ENCODE measurements at regions not wholly inside any gene's neighbourhood (a gene's known extent, or its start where the extent isn't known, plus 50 kb on each side); places are given as distances from the start of the nearest gene placed in this dataset.

DNA sequence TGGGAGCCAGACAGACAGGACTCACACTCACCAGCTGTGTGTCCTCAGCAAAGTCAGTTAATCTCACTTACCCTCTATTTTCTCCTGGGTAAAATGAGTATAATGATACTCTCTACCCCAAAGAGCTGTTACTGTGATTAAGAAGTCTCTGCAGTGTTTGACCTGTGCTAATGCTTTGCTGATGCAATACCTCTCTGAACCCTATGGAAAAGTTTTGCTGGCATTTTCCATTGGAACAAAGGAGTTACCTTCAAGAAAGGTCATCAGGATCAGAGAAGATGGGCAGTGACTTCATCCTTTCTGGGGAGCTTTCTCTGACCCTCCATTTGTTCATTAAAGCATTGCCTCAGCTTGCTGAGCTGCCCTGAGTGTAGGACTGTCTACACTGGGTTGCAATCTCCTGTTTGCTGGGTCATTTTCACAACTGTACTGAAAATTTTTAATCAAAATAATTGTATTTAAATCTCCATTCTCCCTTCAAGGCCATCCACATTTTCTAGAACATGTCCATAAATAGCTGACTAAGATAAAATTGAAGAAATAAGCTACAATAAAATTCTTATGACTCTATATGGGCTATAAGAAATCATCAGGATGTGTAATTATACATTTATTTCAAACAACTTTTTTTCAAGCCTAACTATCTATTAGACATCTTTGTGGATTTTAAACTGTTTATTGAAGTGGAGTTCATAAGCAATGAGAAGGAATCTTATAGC is 272.8 kb upstream of the CPEB2 start:
- no peak for TF ChIP-seq EZH2 (IDR thresholded peaks at IDR 0.05; ENCODE audit: low read length)
- TF ChIP-seq, protein P1, sequence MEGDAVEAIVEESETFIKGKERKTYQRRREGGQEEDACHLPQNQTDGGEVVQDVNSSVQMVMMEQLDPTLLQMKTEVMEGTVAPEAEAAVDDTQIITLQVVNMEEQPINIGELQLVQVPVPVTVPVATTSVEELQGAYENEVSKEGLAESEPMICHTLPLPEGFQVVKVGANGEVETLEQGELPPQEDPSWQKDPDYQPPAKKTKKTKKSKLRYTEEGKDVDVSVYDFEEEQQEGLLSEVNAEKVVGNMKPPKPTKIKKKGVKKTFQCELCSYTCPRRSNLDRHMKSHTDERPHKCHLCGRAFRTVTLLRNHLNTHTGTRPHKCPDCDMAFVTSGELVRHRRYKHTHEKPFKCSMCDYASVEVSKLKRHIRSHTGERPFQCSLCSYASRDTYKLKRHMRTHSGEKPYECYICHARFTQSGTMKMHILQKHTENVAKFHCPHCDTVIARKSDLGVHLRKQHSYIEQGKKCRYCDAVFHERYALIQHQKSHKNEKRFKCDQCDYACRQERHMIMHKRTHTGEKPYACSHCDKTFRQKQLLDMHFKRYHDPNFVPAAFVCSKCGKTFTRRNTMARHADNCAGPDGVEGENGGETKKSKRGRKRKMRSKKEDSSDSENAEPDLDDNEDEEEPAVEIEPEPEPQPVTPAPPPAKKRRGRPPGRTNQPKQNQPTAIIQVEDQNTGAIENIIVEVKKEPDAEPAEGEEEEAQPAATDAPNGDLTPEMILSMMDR (optimal IDR thresholded peaks at IDR 0.05 in 1 of 3, IDR thresholded peaks at IDR 0.05 in 1 of 3, conservative IDR thresholded peaks at IDR 0.05 in 1 of 3; ENCODE audit: extremely low read depth in 1 of 3, insufficient read depth in 2 of 3, low read length in 3 of 3), result no peak
- Histone ChIP-seq H4K20me1 (ENCODE audit: control insufficient read depth, extremely low read depth, insufficient read depth, low read length) (no peaks in the 10 kb centered on the region), H2AFZ (ENCODE audit: control insufficient read depth, low read length) (no peak overlapping the region), H3K4me3 (ENCODE audit: control insufficient read depth in 2 of 3, extremely low read depth in 1 of 3, insufficient read depth in 2 of 3, low read depth in 1 of 3, low read length in 3 of 3) (no peak overlapping the region), H3K4me2 (ENCODE audit: control insufficient read depth, extremely low read depth, insufficient read depth, low read depth, low read length) (no peak overlapping the region), H3K9me3 (ENCODE audit: control insufficient read depth, low read depth, low read length) (no peaks in the 10 kb centered on the region), H3K36me3 (ENCODE audit: control insufficient read depth in 2 of 2, extremely low read depth in 1 of 2, insufficient read depth in 2 of 2, low read length in 2 of 2) (no peaks in the 10 kb centered on the region), H3K79me2 (ENCODE audit: control insufficient read depth, insufficient read depth, low read length) (no peaks in the 10 kb centered on the region), H3K4me1 (ENCODE audit: control insufficient read depth, extremely low read depth, insufficient read depth, low read length) (peaks cover 9% of the 10 kb centered on the region), H3K9me1 (ENCODE audit: control insufficient read depth, extremely low read depth, insufficient read depth, low read length) (no peaks in the 10 kb centered on the region), H3K27ac (ENCODE audit: control insufficient read depth, insufficient read depth, low read length) (no peak overlapping the region), H3K9ac (ENCODE audit: control insufficient read depth, extremely low read depth, insufficient read depth, low read length) (no peak overlapping the region), H3K27me3 (ENCODE audit: control insufficient read depth, extremely low read depth, insufficient read depth, low read length) (no peaks in the 10 kb centered on the region)
- FAIRE-seq (no peak), DNase-seq (ENCODE audit: low read depth, low spot score) (no peak)
- dilution Hi-C loops (cut with MboI; ENCODE audit: extremely low pct_ligation_motif_present, low sequenced_read_pairs), result no loop called here

- FAIRE-seq (no peak), DNase-seq (ENCODE audit: low read depth, low spot score) (no peak)
- Histone ChIP-seq H2AFZ (ENCODE audit: control insufficient read depth, low read length) (no peak overlapping the region), H3K27me3 (ENCODE audit: control insufficient read depth, extremely low read depth, insufficient read depth, low read length) (no peaks in the 10 kb centered on the region), H3K9me1 (ENCODE audit: control insufficient read depth, extremely low read depth, insufficient read depth, low read length) (no peaks in the 10 kb centered on the region), H3K9me3 (ENCODE audit: control insufficient read depth, low read depth, low read length) (no peaks in the 10 kb centered on the region), H3K4me1 (ENCODE audit: control insufficient read depth, extremely low read depth, insufficient read depth, low read length) (no peaks in the 10 kb centered on the region), H4K20me1 (ENCODE audit: control insufficient read depth, extremely low read depth, insufficient read depth, low read length) (no peaks in the 10 kb centered on the region), H3K4me3 (ENCODE audit: control insufficient read depth in 2 of 3, extremely low read depth in 1 of 3, insufficient read depth in 2 of 3, low read depth in 1 of 3, low read length in 3 of 3) (no peak overlapping the region), H3K36me3 (ENCODE audit: control insufficient read depth in 2 of 2, extremely low read depth in 1 of 2, insufficient read depth in 2 of 2, low read length in 2 of 2) (no peaks in the 10 kb centered on the region), H3K27ac (ENCODE audit: control insufficient read depth, insufficient read depth, low read length) (no peak overlapping the region), H3K9ac (ENCODE audit: control insufficient read depth, extremely low read depth, insufficient read depth, low read length) (no peak overlapping the region), H3K79me2 (ENCODE audit: control insufficient read depth, insufficient read depth, low read length) (no peaks in the 10 kb centered on the region), H3K4me2 (ENCODE audit: control insufficient read depth, extremely low read depth, insufficient read depth, low read depth, low read length) (no peak overlapping the region)
- TF ChIP-seq, protein P1 (optimal IDR thresholded peaks at IDR 0.05 in 1 of 3, IDR thresholded peaks at IDR 0.05 in 1 of 3, conservative IDR thresholded peaks at IDR 0.05 in 1 of 3; ENCODE audit: extremely low read depth in 1 of 3, insufficient read depth in 2 of 3, low read length in 3 of 3), result no peak
- no peak for TF ChIP-seq EZH2 (IDR thresholded peaks at IDR 0.05; ENCODE audit: low read length)
- dilution Hi-C loops (cut with MboI; ENCODE audit: extremely low pct_ligation_motif_present, low sequenced_read_pairs), result no loop called here
These were observed 260.2 kb upstream of the CPEB2 start for GRCh38 chr4:14742054-14742453.
